Gastrocnemius medialis (tissue), 4 donors: ENCODE measurements at regions not wholly inside any gene's neighbourhood (a gene's known extent, or its start where the extent isn't known, plus 50 kb on each side); places are given as distances from the start of the nearest gene placed in this dataset.

Experiments used
- CTCF ChIP-seq, 5 experiments: fragments of 450-650 bp in 3 of 5; fragments of 200-600 bp in 2 of 5; sonication (generic) in 2 of 5; IDR thresholded peaks in 4 of 5; conservative IDR thresholded peaks in 1 of 5; 1 replicate in 4 of 5; 2 replicates in 1 of 5; pipeline ENCODE4 v1.5.1; 2016 to 2019; ENCODE audit warnings: antibody characterized with exemption in 5 of 5, mild to moderate bottlenecking in 3 of 5, moderate library complexity in 3 of 5
- POLR2A ChIP-seq, 2 donors: fragments of 450-650 bp; IDR thresholded peaks; one replicate each; pipeline ENCODE4 v1.6.1; 2017; ENCODE audit warnings: antibody characterized with exemption in 2 of 2, mild to moderate bottlenecking in 2 of 2, moderate library complexity in 2 of 2

- TF ChIP-seq CTCF (IDR thresholded peaks at IDR 0.05 in 4 of 5, conservative IDR thresholded peaks at IDR 0.05 in 1 of 5), result no peak
- TF ChIP-seq POLR2A (IDR thresholded peaks at IDR 0.05), result no peak
Measured at GRCh38 chr10:128466831-128467371, 340.7 kb upstream of the MKI67 start.
